ENCODE measurements at regions not wholly inside any gene's neighbourhood (a gene's known extent, or its start where the extent isn't known, plus 50 kb on each side); places are given as distances from the start of the nearest gene placed in this dataset.

DNA sequence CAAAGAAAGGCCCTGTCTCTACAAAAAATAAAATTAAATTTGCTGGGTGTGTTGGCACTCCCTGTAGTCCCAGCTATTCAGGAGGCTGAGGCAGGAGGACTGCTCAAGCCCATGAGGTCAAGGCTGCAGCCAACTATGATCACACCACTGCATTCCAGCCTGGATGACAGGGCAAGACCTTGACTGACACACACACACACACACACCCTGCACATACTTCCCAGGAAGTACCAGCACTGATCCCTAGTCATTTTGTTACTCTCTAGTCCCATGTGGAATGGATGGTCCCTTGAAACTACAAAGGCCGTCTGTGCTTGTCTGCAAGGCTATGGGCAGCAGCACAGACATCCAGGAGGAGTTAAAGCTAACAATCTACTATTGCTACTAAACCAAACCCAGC, 59.7 kb upstream of the CYP2D6 start:
- Histone ChIP-seq H3K4me1 (peaks cover 14% of the 10 kb centered on the region), H3K4me3 (no peak overlapping the region), H3K4me2 (no peak overlapping the region), H3K9me3 (no peaks in the 10 kb centered on the region), H3K27ac (no peak overlapping the region)
- DNase-seq (ENCODE audit: low read depth in 1 of 2, low spot score in 1 of 2), result peak in 1 of 2 experiments; percentile 20
- ChIA-PET CTCF (interaction anchor here (1.0 kb wide), 1 partner anchor 99 kb away, joined by 3 read pairs; the partner anchor contains the start of gene NDUFA6), POLR2A (no interaction called here)
- ATAC-seq, result no peak
- TF ChIP-seq BHLHE40 (IDR thresholded peaks at IDR 0.05; ENCODE audit: low read depth, low read length) (no peak), POLR2AphosphoS2 (conservative IDR thresholded peaks at IDR 0.05; ENCODE audit: low read length) (no peak), ZC3H11A (IDR thresholded peaks at IDR 0.05) (no peak), RFX5 (IDR thresholded peaks at IDR 0.05) (no peak), ZFP36 (IDR thresholded peaks at IDR 0.05; ENCODE audit: borderline replicate concordance, partially characterized antibody) (no peak), SMC3 (IDR thresholded peaks at IDR 0.05) (no peak), MAFK (IDR thresholded peaks at IDR 0.05; ENCODE audit: partially characterized antibody) (no peak), ESRRA (IDR thresholded peaks at IDR 0.05; ENCODE audit: borderline replicate concordance, low read length) (no peak), EHMT2 (IDR thresholded peaks at IDR 0.05; ENCODE audit: low read depth) (no peak), ZSCAN20 (CRISPR knock-in tag; IDR thresholded peaks at IDR 0.05) (no peak), GATA3 (IDR thresholded peaks at IDR 0.05; ENCODE audit: borderline replicate concordance) (no peak), CEBPB (IDR thresholded peaks at IDR 0.05) (no peak), EP300 (IDR thresholded peaks at IDR 0.05) (no peak)
- TF ChIP-seq, protein P1, sequence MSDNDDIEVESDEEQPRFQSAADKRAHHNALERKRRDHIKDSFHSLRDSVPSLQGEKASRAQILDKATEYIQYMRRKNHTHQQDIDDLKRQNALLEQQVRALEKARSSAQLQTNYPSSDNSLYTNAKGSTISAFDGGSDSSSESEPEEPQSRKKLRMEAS (IDR thresholded peaks at IDR 0.05), result no peak
- TF ChIP-seq, protein P2, sequence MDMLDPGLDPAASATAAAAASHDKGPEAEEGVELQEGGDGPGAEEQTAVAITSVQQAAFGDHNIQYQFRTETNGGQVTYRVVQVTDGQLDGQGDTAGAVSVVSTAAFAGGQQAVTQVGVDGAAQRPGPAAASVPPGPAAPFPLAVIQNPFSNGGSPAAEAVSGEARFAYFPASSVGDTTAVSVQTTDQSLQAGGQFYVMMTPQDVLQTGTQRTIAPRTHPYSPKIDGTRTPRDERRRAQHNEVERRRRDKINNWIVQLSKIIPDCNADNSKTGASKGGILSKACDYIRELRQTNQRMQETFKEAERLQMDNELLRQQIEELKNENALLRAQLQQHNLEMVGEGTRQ (IDR thresholded peaks at IDR 0.05), result no peak
- FAIRE-seq, result no peak
- WGBS (ENCODE audit: missing lambda C conversion rate), result 93% methylated on average over 1 of the region's 1 CpG

DNA sequence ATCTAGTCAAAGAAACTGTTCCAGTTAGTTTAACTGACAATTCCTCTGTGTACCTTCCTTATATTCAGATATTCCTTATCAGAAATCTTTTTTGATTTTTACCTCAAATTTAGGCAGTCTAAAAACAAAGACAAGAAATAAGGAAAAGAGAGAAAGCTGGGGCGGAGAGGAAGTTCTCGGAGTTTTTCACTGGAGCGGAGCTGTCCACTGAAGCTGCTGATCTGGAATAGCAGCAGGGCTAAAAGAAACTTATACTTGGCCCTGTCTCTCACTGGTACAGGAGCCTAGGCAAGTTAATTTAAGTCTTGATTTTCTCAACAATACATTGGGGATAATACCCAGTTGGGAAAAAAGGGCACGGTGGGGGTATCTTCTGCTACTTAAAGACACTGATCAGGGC, 59.2 kb upstream of the CYP2D6 start:
- CTCF ChIA-PET, result interaction anchor here (1.0 kb wide), 1 partner anchor 99 kb away, joined by 3 read pairs; the partner anchor contains the start of gene NDUFA6

DNA sequence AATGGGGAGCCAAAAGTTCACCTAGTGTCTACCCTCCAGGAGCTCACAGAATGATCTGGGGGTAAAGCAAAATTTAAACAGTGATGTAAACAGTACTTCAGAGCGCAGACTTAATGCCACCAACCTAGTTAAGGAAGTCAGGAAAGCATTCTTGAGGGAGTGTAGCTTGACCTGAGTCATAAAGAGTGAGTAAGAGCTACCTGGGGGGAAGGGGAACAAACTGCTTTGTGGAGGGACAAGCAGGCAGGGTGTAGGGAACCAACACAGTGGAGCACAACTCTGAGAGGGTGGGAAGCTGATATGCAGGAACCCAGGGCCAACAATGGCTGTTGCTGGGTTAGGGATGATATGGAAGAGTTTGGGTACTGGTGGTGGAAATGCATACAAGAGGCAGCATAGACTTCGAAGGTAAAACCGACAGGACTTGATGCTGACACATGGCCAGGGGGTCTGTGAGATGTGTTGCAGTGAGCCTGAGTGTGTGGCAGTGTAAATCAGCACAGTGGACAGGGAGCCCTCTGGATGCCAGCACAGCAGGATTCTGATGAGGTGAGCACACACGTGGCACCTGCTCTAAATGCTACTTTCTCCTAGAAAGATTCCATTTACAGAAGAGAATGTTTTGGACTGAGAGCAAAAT, 58.3 kb upstream of the CYP2D6 start:
- FAIRE-seq (no peak), DNase-seq (ENCODE audit: low read depth in 1 of 2, low spot score in 1 of 2) (peak; percentile 36 to 44), ATAC-seq (peak; percentile 82 to 84)
- Histone ChIP-seq H3K27ac (peak overlapping the region in 1 of 2 experiments; percentile 26; a peak in 3 of 6 replicates), H3K4me1 (peaks cover 14% of the 10 kb centered on the region), H3K4me2 (peak overlapping the region; percentile 62), H3K4me3 (no peak overlapping the region), H3K9me3 (no peaks in the 10 kb centered on the region)
- ChIA-PET CTCF (no interaction called here), POLR2A (no interaction called here)
- WGBS (ENCODE audit: missing lambda C conversion rate), result 64% methylated on average over 4 of the region's 4 CpGs
- no peak for TF ChIP-seq FOXS1 (CRISPR knock-in tag; IDR thresholded peaks at IDR 0.05)
- TF ChIP-seq POLR2AphosphoS2 (conservative IDR thresholded peaks at IDR 0.05; ENCODE audit: low read length), result no peak
- 0 out of 2 replicates have a peak, but pooled peaks have one; percentile 22 for TF ChIP-seq FOSL2 (IDR thresholded peaks at IDR 0.05)
- peak; percentile 33 for TF ChIP-seq FOSL2 (CRISPR knock-in tag; IDR thresholded peaks at IDR 0.05)

More for the DNA sequence above, 59.2 kb upstream of the CYP2D6 start:
- H3K4me3 ChIP-seq, result no peak overlapping the region
- WGBS (ENCODE audit: missing lambda C conversion rate), result 90% methylated on average over 4 of the region's 4 CpGs
- no peak for DNase-seq (ENCODE audit: low read depth in 1 of 2, low spot score in 1 of 2)
- ATAC-seq, result no peak
- POLR2A ChIA-PET, result no interaction called here
- no peak overlapping the region for H3K4me2 ChIP-seq
- no peak for TF ChIP-seq CBX8 (IDR thresholded peaks at IDR 0.05)
- no peak for TF ChIP-seq FOXS1 (CRISPR knock-in tag; IDR thresholded peaks at IDR 0.05)
- peaks cover 14% of the 10 kb centered on the region for H3K4me1 ChIP-seq
- H3K9me3 ChIP-seq, result no peaks in the 10 kb centered on the region
- H3K27ac ChIP-seq, result no peak overlapping the region
- FAIRE-seq, result no peak

DNA sequence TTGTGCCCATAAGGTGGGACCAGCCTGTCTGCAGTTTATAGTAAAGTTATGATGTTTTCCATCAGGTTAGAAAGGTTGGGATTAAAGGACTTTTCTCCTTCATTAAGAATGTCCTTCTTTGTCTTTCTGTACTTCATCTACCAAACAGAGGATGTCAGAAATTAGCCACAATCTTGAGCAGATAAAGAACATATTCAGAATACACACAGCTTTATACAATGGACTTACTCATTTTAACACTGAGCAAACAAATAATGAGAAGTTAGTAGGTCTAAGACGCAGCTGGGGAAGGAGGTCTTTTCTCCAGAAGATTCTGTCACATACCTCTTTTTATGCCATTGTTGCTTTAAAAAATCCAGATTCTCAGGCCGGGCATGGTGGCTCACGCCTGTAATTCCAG, 57.0 kb upstream of the CYP2D6 start:
- ATAC-seq (no peak), FAIRE-seq (no peak), DNase-seq (ENCODE audit: low read depth in 1 of 2, low spot score in 1 of 2) (no peak)
- Histone ChIP-seq H3K9me3 (no peaks in the 10 kb centered on the region), H3K4me1 (peaks cover 14% of the 10 kb centered on the region), H3K4me3 (no peak overlapping the region), H3K27ac (no peak overlapping the region), H3K4me2 (no peak overlapping the region)
- ChIA-PET POLR2A (no interaction called here), CTCF (no interaction called here)
- TF ChIP-seq POLR2AphosphoS2 (conservative IDR thresholded peaks at IDR 0.05; ENCODE audit: low read length) (no peak), POLR2A (IDR thresholded peaks at IDR 0.05; ENCODE audit: low read length) (no peak), CHD4 (IDR thresholded peaks at IDR 0.05; ENCODE audit: borderline replicate concordance) (no peak), MYC (IDR thresholded peaks at IDR 0.05; ENCODE audit: borderline replicate concordance, low read length) (no peak), GATA3 (IDR thresholded peaks at IDR 0.05; ENCODE audit: borderline replicate concordance) (no peak), RFX5 (IDR thresholded peaks at IDR 0.05) (no peak), RNF2 (IDR thresholded peaks at IDR 0.05; ENCODE audit: borderline replicate concordance, low read depth) (no peak), MAZ (IDR thresholded peaks at IDR 0.05; ENCODE audit: borderline replicate concordance, low read depth, low read length) (no peak), SREBF2 (IDR thresholded peaks at IDR 0.05) (no peak), EHF (CRISPR knock-in tag; IDR thresholded peaks at IDR 0.05) (no peak), ZC3H11A (IDR thresholded peaks at IDR 0.05) (no peak), ZSCAN20 (CRISPR knock-in tag; IDR thresholded peaks at IDR 0.05) (no peak), CBX8 (IDR thresholded peaks at IDR 0.05) (no peak), HDAC2 (IDR thresholded peaks at IDR 0.05) (no peak), EP300 (IDR thresholded peaks at IDR 0.05) (no peak)
- TF ChIP-seq, protein P3, sequence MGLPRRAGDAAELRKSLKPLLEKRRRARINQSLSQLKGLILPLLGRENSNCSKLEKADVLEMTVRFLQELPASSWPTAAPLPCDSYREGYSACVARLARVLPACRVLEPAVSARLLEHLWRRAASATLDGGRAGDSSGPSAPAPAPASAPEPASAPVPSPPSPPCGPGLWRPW (IDR thresholded peaks at IDR 0.05), result no peak
- 89% methylated on average over 3 of the region's 3 CpGs for WGBS (ENCODE audit: missing lambda C conversion rate)

All from A549 (cell line).